Medulla oblongata (tissue), 1 donor: ENCODE measurements at regions not wholly inside any gene's neighbourhood (a gene's known extent, or its start where the extent isn't known, plus 50 kb on each side); places are given as distances from the start of the nearest gene placed in this dataset.

Experiments used
- DNase-seq: peaks from one replicate; pipeline ENCODE4 v3.0.0-alpha.2; 2015; ENCODE audit errors: extremely low spot score

DNA sequence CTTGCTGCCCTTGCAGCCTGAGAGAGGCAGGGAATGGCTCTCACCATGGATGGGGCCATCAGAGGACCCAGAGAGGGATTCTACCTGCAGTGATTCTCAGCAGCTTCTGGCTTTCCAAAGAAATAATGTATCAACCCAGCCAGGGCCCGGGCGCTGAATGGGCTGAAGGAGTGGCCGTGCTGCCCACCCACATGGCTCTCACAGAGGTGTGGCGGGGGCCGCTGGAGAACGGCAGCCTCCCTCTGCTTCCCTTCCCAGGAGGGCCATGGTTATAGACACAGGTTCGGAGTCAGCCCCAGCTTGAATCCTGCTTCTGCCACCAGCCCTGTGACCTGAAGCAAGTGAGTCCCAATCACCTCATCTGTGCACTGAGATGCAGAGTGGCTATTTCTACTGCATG, 82.7 kb downstream of the THAP12 start:
- no peak for DNase-seq

- DNase-seq = no peak
These were observed 84.0 kb downstream of the THAP12 start for GRCh38 chr11:76296731-76297542.

DNA sequence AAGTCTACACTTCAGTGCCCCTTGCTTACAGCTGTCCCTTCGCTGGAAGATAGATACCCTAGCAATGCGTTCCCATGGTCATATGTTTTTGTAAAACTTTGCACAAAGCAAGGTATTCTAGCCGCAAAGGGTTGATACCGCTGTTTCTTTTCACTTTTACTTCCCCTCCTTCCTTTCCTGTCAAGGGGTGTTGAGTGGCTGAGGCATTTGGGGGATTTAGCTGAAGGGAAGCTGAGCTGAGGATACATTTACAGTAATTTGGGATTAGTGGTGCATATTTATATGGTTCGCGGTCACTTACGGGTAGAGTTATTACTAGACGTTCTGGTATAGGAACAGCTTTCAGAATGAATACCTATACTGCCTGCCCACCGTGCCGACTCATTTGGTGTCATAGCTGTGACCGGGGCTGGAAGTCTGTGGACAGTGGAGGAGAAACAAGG, 86.9 kb upstream of the WNT11 start:
- no peak for DNase-seq

- DNase-seq = no peak
These were observed 86.4 kb upstream of the WNT11 start for GRCh38 chr11:76292583-76293188.

DNA sequence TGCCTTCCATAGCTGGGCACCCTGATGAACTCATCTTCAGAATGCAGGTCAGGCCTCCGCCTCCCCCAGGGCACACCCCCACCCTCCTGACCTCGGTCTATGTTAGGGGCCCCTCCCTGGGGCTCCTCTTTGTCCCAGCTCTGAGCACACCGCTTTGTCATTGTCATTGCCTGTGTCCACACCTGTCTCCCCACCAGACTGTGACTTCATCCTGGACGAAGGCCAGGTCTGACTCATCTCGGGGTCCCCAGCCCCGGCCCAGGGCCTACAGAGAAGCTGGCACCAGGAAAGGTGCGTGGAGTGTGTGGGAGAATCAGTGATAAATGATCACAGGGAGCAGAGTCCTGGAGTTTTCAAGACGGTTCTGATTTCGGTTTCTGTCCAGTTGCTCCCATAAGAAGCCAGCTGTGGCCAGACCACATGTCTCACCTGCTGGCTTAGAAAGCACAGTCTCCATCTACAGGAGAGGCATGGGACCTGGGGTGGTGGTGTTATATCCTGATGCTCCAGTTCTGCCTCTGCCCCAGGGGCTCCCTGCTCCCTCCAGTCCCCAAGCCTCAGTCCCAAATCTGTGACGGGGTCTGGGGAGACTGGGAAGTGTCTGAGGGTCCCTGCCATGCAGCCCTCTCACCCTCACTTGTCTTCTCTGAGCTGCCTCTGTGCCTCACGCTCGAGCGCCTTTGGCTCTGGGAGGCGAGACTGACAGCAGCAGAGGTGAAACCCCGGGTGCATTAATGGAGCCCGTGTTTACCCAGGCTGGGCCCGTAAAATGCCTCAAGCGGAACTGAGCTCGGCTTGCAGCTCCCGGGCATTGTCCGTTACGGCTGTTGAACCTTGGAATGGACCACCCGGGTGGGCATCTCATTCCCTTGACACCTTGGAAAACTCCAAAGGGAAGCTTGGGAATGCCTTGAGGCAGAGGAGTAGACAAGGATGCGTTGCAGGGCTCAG, 85.5 kb upstream of the WNT11 start:
- no peak for DNase-seq

- no peak for DNase-seq
These were observed 82.1 kb upstream of the WNT11 start for GRCh38 chr11:76288166-76288980.

DNA sequence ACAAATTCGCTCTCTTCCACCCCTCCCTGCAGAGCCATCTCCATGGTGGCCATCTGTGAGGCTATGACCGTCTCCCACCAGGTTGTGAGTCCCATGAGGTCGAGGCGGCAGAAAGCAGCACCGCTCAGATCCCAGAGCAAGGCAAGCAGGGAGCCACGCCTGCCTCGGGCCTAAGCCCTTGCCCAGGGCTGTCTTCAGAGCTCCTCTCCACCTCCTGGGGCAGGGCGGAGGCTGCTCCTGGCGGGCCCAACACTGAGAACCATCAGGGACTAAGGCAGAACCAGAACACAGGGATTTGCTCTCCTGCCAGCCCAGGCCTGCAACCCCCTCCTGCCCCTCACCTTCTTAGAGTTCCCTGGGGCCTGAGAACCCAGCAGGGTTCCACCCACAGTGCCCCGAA, 80.9 kb upstream of the WNT11 start:
- DNase-seq = no peak

- DNase-seq = no peak
These were observed 79.2 kb upstream of the WNT11 start for GRCh38 chr11:76285397-76286104.

GRCh38 chr11:76284161-76284560, 77.9 kb upstream of the WNT11 start:
- no peak for DNase-seq

DNA sequence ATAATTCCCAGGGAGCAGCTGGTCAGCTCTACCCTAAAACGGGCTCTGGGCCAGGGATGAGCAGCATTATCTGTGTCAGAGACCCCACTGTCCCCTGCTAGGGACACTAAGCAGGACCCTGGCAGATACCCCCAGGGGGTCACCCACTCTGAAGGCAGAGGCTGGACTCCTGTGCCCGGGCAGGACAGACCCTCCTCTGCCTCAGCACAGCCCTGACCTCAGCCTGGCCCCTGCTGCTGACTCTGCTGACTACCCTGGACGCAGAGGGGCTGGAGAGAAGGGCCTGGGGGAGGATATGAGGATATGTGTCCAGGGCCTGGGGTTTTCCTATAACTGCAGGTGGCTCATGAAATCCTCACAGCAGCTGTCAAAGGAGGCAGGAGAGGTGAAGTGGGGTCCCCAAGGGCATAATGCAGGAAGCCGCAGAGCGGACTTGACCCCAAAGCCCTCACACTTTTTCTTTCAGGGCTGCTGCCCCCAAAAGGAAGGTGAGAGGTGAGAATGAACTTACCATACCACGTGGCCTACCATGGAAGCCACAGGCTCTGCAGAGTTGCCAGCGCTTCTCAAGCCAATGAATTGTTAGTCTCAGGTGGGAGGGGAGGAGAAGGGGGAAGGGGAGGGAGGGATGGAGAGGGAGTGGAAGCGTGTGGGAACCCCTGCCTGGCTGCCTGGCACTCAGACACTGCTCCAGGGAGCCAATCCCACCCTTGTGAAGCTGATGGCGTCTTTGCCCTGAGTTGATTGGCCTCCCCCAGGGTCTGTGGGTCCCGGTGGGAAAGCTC, 76.7 kb upstream of the WNT11 start:
- DNase-seq = no peak

DNA sequence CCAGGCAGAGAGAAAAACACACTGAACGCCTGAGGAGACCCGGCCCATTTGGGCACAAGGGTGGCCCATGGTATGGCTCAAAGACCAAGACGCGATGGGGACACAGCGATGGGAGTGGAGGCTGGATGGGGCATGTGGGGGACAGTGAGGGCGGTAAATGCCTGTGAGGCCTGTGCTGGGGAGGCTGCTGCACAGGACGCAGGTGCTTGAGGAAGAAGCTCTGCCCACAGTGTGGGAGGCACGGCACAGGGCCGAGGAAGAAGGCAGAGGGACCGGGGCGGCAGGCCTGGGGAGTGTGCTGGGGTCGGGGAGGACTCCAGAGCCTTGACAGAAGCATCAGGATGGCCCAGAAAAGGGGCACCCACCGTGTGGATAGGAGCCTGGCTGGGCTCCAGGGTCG, 75.9 kb upstream of the WNT11 start:
- DNase-seq = no peak

DNA sequence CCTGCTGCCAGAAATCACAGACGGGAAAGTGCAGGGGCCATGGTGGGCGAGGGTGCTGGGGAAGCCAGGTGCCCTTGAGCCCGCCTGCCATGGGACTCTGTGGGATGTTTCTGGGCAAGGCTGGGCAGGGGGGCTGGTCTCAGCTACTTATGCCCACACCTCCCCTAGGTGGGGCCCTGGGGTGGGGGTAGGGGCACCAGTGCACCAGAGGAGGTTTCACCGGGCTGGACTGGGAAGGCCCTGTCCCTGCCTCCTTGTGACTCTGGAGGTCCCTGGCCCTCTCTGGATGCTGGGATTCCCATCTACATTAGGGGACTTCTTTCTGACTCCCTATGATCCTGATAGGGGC, 75.2 kb upstream of the WNT11 start:
- DNase-seq = no peak

- DNase-seq = no peak
These were observed 74.7 kb upstream of the WNT11 start for GRCh38 chr11:76280882-76281557.

- DNase-seq = no peak
These were observed 74.0 kb upstream of the WNT11 start for GRCh38 chr11:76280151-76280881.

- no peak for DNase-seq
These were observed 73.3 kb upstream of the WNT11 start for GRCh38 chr11:76279646-76280045.

GRCh38 chr11:76279038-76279437, 72.7 kb upstream of the WNT11 start:
- DNase-seq = no peak

DNA sequence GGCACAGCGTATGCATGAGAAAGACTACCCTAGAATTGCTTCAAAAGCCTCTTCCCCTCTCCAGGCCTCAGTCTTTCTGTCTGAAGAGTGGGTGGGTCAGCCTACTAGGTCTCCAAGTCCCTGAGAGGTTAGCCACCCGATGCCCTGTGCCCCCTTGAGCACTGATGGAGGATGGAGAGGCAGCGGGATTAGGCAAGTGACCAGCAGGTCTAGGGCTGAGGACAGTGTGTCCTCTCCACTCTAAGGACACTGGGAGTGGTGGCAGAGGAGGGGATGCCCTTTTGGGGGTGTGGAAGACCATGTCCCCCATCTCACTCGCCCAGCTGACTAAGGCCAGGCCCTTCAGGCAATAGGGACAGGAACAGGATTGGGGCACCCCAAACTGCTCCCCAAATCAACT, 72.2 kb upstream of the WNT11 start:
- no peak for DNase-seq

GRCh38 chr11:76277298-76278175, 71.2 kb upstream of the WNT11 start:
- DNase-seq = no peak
